ENCODE measurements at regions not wholly inside any gene's neighbourhood (a gene's known extent, or its start where the extent isn't known, plus 50 kb on each side); places are given as distances from the start of the nearest gene placed in this dataset.

DNA sequence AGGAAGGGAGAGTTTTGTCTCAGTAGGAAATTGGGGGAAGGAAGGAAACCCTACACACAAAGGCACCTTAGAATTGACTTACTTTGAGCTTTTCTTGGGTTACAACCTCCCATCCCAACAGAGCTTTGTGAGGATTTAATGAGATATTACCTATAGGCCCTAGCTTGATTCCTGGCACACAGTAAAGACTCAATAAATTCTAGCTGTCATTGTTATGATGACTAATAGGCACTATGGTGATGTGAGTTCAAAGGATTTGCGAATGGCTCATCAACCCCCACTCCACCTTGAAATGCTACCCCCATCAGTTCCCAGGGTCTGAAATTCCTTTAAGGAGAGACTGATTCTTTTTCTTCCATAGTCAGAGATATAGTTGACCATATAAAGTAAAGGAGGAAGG is 67.9 kb upstream of the SMNDC1 start:
- TF ChIP-seq CTCF (conservative IDR thresholded peaks at IDR 0.05; ENCODE audit: low read depth in 2 of 2) = no peak
- TF ChIP-seq EZH2phosphoT487 (IDR thresholded peaks at IDR 0.05; ENCODE audit: unreplicated experiment) = no peak
- no peak for TF ChIP-seq JUNB (IDR thresholded peaks at IDR 0.05; ENCODE audit: unreplicated experiment)
- no peak for TF ChIP-seq EZH2 (IDR thresholded peaks at IDR 0.05; ENCODE audit: low read depth, unreplicated experiment)
- TF ChIP-seq POLR2AphosphoS5 (IDR thresholded peaks at IDR 0.05; ENCODE audit: low read depth) = no peak

All from GM23338 (cell line).